T-cell (primary cell): ENCODE measurements at regions not wholly inside any gene's neighbourhood (a gene's known extent, or its start where the extent isn't known, plus 50 kb on each side); places are given as distances from the start of the nearest gene placed in this dataset.

Experiments
- ATAC-seq, 4 experiments: fragments of 200-7000 bp in 3 of 4; fragments of 150-1000 bp in 1 of 4; cut with Tn5 transposase; replicated peaks in 1 of 4; 1 replicate in 3 of 4; 2 replicates in 1 of 4; pipeline ENCODE4 v1.10.0; 2021; ENCODE audit warnings: moderate library complexity in 3 of 4, mild to moderate bottlenecking in 2 of 4, moderate number of reproducible peaks in 1 of 4
- CTCF ChIA-PET, 2 donors: fragments of 300-600 bp; sonication (Branson Sonifier 250); formaldehyde crosslinking; loops; one replicate each; lab custom pipeline; 2022; ENCODE audit warnings: antibody characterized with exemption in 2 of 2; lab: Charles Lee
- POLR2A ChIA-PET, 2 donors: fragments of 300-600 bp; sonication (Branson Sonifier 250); formaldehyde crosslinking; loops; one replicate each; lab custom pipeline; 2022; ENCODE audit warnings: antibody characterized with exemption in 2 of 2; lab: Charles Lee
- DNase-seq, 35 experiments: peaks; one replicate each; pipeline versions ENCODE4 v3.0.0 to v3.0.0-alpha.2; 2013 to 2023
- H3K27ac ChIP-seq: one replicate; pipeline ENCODE4 v1.5.1; 2013; ENCODE audit warnings: low read length
- H3K27me3 ChIP-seq, 2 experiments: replicated peaks in 1 of 2; 1 replicate in 1 of 2; 2 replicates in 1 of 2; pipeline versions ENCODE4 v1.6.1 to v1.7.0; 2013; ENCODE audit warnings: low read length in 1 of 2, mixed read lengths in 1 of 2; ENCODE audit not compliant: control insufficient read depth in 2 of 2, insufficient read depth in 2 of 2; ENCODE audit errors: extremely low read depth in 1 of 2
- H3K36me3 ChIP-seq, 2 donors: 1 replicate in 1 of 2; 2 replicates in 1 of 2; pipeline versions ENCODE4 v1.6.1 to v1.7.0; 2013; ENCODE audit warnings: low read length in 1 of 2; ENCODE audit not compliant: control insufficient read depth in 2 of 2, insufficient read depth in 1 of 2; ENCODE audit errors: extremely low read depth in 1 of 2
- H3K4me1 ChIP-seq, 2 experiments: 1 replicate in 1 of 2; 2 replicates in 1 of 2; pipeline versions ENCODE4 v1.6.1 to v1.7.0; 2013; ENCODE audit warnings: low read length in 2 of 2, mixed read lengths in 1 of 2; ENCODE audit not compliant: insufficient read depth in 2 of 2, control insufficient read depth in 1 of 2; ENCODE audit errors: extremely low read depth in 1 of 2
- H3K4me3 ChIP-seq, 2 donors: 1 replicate in 1 of 2; 2 replicates in 1 of 2; pipeline versions ENCODE4 v1.5.1 to v1.7.0; 2013; ENCODE audit warnings: mild to moderate bottlenecking in 2 of 2, low read length in 1 of 2, moderate library complexity in 1 of 2; ENCODE audit not compliant: control insufficient read depth in 1 of 2; ENCODE audit errors: extremely low read depth in 1 of 2
- H3K9me3 ChIP-seq: 2 replicates; pipeline ENCODE4 v1.7.0; 2013
- H3K27ac Mint-ChIP-seq, 2 donors: one replicate each; pipeline ENCODE4 v1.8.0; 2020 to 2021; ENCODE audit warnings: mild to moderate bottlenecking in 2 of 2, mixed read lengths in 2 of 2
- H3K27me3 Mint-ChIP-seq, 2 donors: one replicate each; pipeline ENCODE4 v1.8.0; 2021 to 2022; ENCODE audit warnings: mixed read lengths in 2 of 2
- H3K36me3 Mint-ChIP-seq: one replicate; pipeline ENCODE4 v1.8.0; 2021; ENCODE audit warnings: mixed read lengths
- H3K4me1 Mint-ChIP-seq, 3 donors: one replicate each; pipeline ENCODE4 v1.8.0; 2020 to 2022; ENCODE audit warnings: mixed read lengths in 3 of 3, mild to moderate bottlenecking in 1 of 3
- H3K4me3 Mint-ChIP-seq, 3 donors: one replicate each; pipeline ENCODE4 v1.8.0; 2020 to 2022; ENCODE audit warnings: mild to moderate bottlenecking in 3 of 3, mixed read lengths in 3 of 3, moderate library complexity in 3 of 3
- H3K9me3 Mint-ChIP-seq, 3 donors: one replicate each; pipeline ENCODE4 v1.8.0; 2020 to 2022; ENCODE audit warnings: mixed read lengths in 3 of 3
- WGBS: methylation state at CpG from one replicate; pipeline ENCODE4 v1.1.5; 2013; ENCODE audit warnings: missing lambda C conversion rate; ENCODE audit not compliant: insufficient coverage; 5-methylcytosine and 5-hydroxymethylcytosine counted together

DNA sequence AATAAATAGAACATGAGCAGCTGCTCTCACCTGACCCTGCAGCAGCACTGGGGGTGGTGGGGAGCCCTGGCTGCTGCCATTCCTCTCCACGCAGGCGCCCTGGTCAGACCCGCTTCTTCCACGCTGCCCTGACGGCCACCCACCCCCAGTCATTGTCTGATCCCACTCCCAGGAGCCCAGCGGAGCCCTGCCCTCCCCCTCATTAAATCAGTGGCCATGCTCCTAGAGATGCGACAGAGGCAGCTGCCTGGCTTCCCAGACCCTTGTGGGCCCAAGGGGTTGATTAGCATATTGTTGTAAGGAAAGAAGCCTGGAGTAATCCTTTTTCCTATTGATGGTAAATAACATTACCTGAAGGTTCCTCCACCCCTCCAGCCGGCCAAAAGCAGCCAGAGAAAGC, 301.5 kb downstream of the RRAGC start:
- H3K36me3 Mint-ChIP-seq = no peaks in the 10 kb centered on the region
- Histone ChIP-seq H3K27me3 (peaks cover 0 to 11% of the 10 kb centered on the region in 2 experiments), H3K4me1 (peaks cover 20 to 47% of the 10 kb centered on the region in 2 experiments), H3K27ac (no peak overlapping the region), H3K9me3 (no peaks in the 10 kb centered on the region), H3K36me3 (no peaks in the 10 kb centered on the region), H3K4me3 (no peak overlapping the region)
- ATAC-seq = no peak
- H3K9me3 Mint-ChIP-seq = no peaks in the 10 kb centered on the region
- H3K27me3 Mint-ChIP-seq = peaks cover 6 to 9% of the 10 kb centered on the region in 2 donors
- peak overlapping the region in 1 of 2 donors; percentile 89 for H3K27ac Mint-ChIP-seq
- DNase-seq = no peak
- CTCF ChIA-PET = interaction anchor here in 1 of 2 donors (0.7 kb wide), 1 partner anchor 27 kb away, joined by 3 read pairs; no protein-coding TSS in a partner anchor
- peaks cover 55 to 61% (median 57%) of the 10 kb centered on the region in 3 donors for H3K4me1 Mint-ChIP-seq
- POLR2A ChIA-PET = interaction anchor here in 1 of 2 donors (0.5 kb wide), 1 partner anchor 256 kb away, joined by 5 read pairs; no protein-coding TSS in a partner anchor
- WGBS = 83% methylated on average over 1 of the region's 8 CpGs
- H3K4me3 Mint-ChIP-seq = no peak overlapping the region

DNA sequence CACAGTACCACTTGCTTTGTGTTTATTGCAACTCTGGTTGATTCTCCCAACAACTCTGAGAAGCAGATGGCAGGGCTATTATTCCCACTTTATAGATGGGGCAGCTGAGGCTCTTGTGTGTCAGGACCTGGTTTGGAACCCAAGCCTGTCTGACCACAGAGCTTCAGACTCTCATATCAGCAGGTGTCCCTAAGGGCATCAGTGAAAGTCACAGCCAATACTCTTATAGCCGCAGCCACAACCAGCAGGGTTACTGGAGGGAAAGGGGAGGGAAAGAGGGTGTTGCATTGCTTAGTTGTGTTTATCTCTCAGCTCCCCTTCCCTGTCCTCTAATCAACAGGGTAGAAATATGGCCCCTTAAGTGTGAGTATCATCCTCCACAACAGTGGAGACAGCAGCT, 304.0 kb downstream of the RRAGC start:
- H3K36me3 Mint-ChIP-seq = no peaks in the 10 kb centered on the region
- no peak for DNase-seq
- ChIA-PET CTCF (no interaction called here), POLR2A (no interaction called here)
- WGBS = no CpG with 5 or more reads among the region's 1 CpG
- H3K4me1 Mint-ChIP-seq = peaks cover 36 to 39% (median 38%) of the 10 kb centered on the region in 3 donors
- Histone ChIP-seq H3K9me3 (no peaks in the 10 kb centered on the region), H3K27ac (no peak overlapping the region), H3K36me3 (no peaks in the 10 kb centered on the region), H3K27me3 (no peaks in the 10 kb centered on the region), H3K4me1 (peaks cover 11 to 31% of the 10 kb centered on the region in 2 experiments), H3K4me3 (no peak overlapping the region)
- H3K4me3 Mint-ChIP-seq = no peak overlapping the region
- H3K9me3 Mint-ChIP-seq = no peaks in the 10 kb centered on the region
- peaks cover 0 to 5% of the 10 kb centered on the region in 2 donors for H3K27me3 Mint-ChIP-seq
- ATAC-seq = no peak
- peak overlapping the region in 1 of 2 donors; percentile 17 for H3K27ac Mint-ChIP-seq

DNA sequence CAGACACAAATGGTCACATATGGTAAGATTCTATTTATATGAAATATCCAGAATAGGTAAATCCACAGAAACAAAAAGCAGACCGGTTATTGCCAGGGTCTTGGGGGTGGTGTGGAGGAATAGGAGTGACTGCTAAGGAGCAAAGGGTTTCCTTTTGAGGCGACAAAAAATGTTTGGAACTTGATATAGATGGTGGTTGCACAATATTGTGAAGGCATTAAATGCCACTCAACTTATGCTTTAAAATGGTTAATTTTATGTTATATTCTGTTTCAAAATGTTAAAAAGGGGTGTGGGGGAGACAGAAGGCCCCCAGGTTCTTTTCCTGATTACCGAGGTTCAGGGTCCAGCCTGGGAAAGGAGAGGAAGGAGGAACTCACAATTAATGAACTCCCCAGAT, 304.4 kb downstream of the RRAGC start:
- Histone ChIP-seq H3K4me3 (no peak overlapping the region), H3K27me3 (no peaks in the 10 kb centered on the region), H3K36me3 (no peaks in the 10 kb centered on the region), H3K4me1 (peaks cover 7 to 26% of the 10 kb centered on the region in 2 experiments), H3K27ac (no peak overlapping the region), H3K9me3 (no peaks in the 10 kb centered on the region)
- DNase-seq = no peak
- H3K4me3 Mint-ChIP-seq = no peak overlapping the region
- no peaks in the 10 kb centered on the region for H3K9me3 Mint-ChIP-seq
- H3K27ac Mint-ChIP-seq = no peak overlapping the region
- CTCF ChIA-PET = no interaction called here
- no peak for ATAC-seq
- peaks cover 3 to 10% of the 10 kb centered on the region in 2 donors for H3K27me3 Mint-ChIP-seq
- H3K4me1 Mint-ChIP-seq = peaks cover 31 to 35% (median 33%) of the 10 kb centered on the region in 3 donors
- 100% methylated on average over 1 of the region's 3 CpGs for WGBS
- POLR2A ChIA-PET = no interaction called here
- H3K36me3 Mint-ChIP-seq = no peaks in the 10 kb centered on the region

DNA sequence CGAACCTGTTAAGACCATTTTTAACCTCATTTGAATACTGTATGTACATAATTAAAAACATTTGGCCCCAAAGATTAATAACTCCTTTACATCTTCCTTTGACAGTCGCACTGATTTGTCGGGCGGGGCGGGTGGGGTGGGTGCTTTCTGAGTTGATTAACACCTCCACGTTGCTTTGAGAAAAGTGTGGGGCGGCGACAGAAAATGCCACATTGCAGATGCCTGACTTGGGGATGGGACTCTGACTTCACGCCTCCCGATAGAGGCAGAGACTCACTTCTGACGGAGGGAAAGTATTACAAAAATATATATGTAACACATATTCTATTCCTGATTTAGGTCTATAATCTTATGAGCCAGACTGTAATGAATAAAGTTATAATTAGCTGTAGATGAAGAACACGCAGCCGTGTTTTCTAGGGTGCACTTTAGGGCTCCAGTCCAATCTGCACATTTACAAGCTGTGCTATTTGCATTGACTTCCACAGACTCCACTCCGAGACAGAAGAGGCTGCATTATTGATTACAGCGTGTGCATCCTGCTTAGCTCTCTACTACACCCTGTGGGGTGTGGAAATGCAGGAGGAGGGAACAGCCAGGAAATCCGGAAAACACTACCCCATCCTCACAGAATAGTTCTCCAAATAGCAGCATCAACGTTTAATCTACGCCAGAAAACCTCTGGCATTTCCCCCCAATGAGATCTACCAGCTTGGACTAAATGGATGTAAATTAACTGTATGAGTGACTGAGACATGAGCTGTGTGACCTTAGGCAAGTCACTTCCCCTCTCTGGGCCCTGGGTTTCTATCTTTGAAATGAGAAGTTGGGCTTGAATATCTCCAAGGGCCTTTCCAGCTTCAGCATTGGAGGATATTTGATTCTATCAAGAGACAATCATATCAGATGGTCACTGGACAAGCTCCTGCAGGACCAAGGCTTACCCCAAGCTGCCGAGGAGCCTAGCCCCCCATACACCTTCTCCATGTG, 308.0 kb downstream of the RRAGC start:
- no peak overlapping the region for H3K27ac Mint-ChIP-seq
- no CpG with 5 or more reads among the region's 19 CpGs for WGBS
- ChIA-PET POLR2A (interaction anchor here in 1 of 2 donors (0.6 kb wide), 1 partner anchor 14 kb away, joined by 3 read pairs; no protein-coding TSS in a partner anchor), CTCF (no interaction called here)
- no peaks in the 10 kb centered on the region for H3K9me3 Mint-ChIP-seq
- H3K27ac ChIP-seq = no peak overlapping the region
- H3K4me1 ChIP-seq = no peaks in the 10 kb centered on the region
- ATAC-seq = no peak
- no peak overlapping the region for H3K4me3 ChIP-seq
- no peaks in the 10 kb centered on the region for H3K9me3 ChIP-seq
- peaks cover under 1 to 2% of the 10 kb centered on the region in 2 experiments for H3K27me3 ChIP-seq
- no peak overlapping the region for H3K4me3 Mint-ChIP-seq
- H3K27me3 Mint-ChIP-seq = peaks cover 4 to 10% of the 10 kb centered on the region in 2 donors
- no peak for DNase-seq
- no peaks in the 10 kb centered on the region for H3K36me3 Mint-ChIP-seq
- peaks cover 0 to 9% (median 2%) of the 10 kb centered on the region in 3 donors for H3K4me1 Mint-ChIP-seq
- H3K36me3 ChIP-seq = no peaks in the 10 kb centered on the region

DNA sequence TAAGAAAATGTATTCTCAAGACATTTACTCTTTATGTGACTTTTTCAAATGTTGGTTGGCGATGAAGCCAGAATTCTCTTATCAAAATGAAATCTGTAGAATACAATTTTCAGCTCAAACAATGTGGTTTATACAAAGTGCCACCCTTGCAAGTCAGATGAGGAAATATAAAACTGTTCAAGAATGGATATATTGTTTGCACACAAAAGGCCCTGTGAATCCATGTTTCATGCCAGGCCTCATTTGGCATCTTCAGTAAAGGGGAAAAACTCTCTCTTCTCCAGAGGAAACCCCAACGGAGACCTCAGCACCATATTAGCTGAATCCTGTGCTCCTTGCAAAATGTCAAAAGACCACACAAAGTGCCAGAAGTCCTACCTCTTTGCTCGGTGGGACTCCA, 310.4 kb downstream of the RRAGC start:
- no peak overlapping the region for H3K4me3 ChIP-seq
- 69% methylated on average over 2 of the region's 3 CpGs for WGBS
- peaks cover 2 to 6% of the 10 kb centered on the region in 2 experiments for H3K27me3 ChIP-seq
- H3K9me3 Mint-ChIP-seq = no peaks in the 10 kb centered on the region
- no peaks in the 10 kb centered on the region for H3K4me1 Mint-ChIP-seq
- no peak overlapping the region for H3K4me3 Mint-ChIP-seq
- no peaks in the 10 kb centered on the region for H3K36me3 ChIP-seq
- no peak overlapping the region for H3K27ac ChIP-seq
- no peaks in the 10 kb centered on the region for H3K9me3 ChIP-seq
- CTCF ChIA-PET = no interaction called here
- no peaks in the 10 kb centered on the region for H3K36me3 Mint-ChIP-seq
- POLR2A ChIA-PET = no interaction called here
- DNase-seq (no peak), ATAC-seq (no peak)
- no peak overlapping the region for H3K27ac Mint-ChIP-seq
- H3K4me1 ChIP-seq = no peaks in the 10 kb centered on the region
- H3K27me3 Mint-ChIP-seq = peaks cover 4 to 10% of the 10 kb centered on the region in 2 donors

DNA sequence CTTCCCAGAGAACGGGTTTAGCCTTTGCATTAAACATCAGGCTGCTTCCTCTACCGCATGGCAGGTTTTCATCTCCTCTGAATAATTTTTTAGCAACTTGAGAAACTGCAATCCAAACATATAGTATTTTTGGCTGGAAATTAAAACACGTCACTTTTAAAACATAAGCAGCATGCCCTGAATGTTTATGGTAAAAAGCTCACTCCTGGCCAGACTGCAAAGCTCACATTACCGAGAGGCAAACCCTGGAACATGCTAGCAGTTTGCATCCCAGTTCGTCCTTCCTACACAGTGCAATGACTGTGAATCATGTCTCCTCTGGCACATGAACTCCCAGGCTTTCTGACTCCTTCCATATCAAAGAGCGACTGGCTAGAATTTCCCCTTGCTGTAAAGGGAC, 312.3 kb downstream of the RRAGC start:
- ChIA-PET CTCF (no interaction called here), POLR2A (no interaction called here)
- Histone ChIP-seq H3K4me1 (no peaks in the 10 kb centered on the region), H3K4me3 (no peak overlapping the region), H3K27ac (no peak overlapping the region), H3K36me3 (peaks cover 0 to 4% of the 10 kb centered on the region in 2 donors), H3K9me3 (no peaks in the 10 kb centered on the region), H3K27me3 (peaks cover 2 to 9% of the 10 kb centered on the region in 2 experiments)
- peaks cover 7 to 10% of the 10 kb centered on the region in 2 donors for H3K27me3 Mint-ChIP-seq
- no peak overlapping the region for H3K27ac Mint-ChIP-seq
- H3K36me3 Mint-ChIP-seq = no peaks in the 10 kb centered on the region
- H3K4me1 Mint-ChIP-seq = no peaks in the 10 kb centered on the region
- H3K4me3 Mint-ChIP-seq = no peak overlapping the region
- DNase-seq (no peak), ATAC-seq (no peak)
- 84% methylated on average over 4 of the region's 6 CpGs for WGBS
- no peaks in the 10 kb centered on the region for H3K9me3 Mint-ChIP-seq
